Peyer's patch (tissue), 4 donors: ENCODE measurements at regions not wholly inside any gene's neighbourhood (a gene's known extent, or its start where the extent isn't known, plus 50 kb on each side); places are given as distances from the start of the nearest gene placed in this dataset.

Experiments used
- POLR2A ChIP-seq, 2 donors: fragments of 450-650 bp; IDR thresholded peaks; one replicate each; pipeline ENCODE4 v1.5.1; 2017; ENCODE audit warnings: antibody characterized with exemption in 2 of 2, mild to moderate bottlenecking in 2 of 2, moderate library complexity in 2 of 2
- TF ChIP-seq, protein P1 (sequence below), 6 experiments: fragments of 450-650 bp in 4 of 6; fragments of 200-600 bp in 2 of 6; sonication (generic) in 1 of 6; IDR thresholded peaks; one replicate each; pipeline ENCODE4 v1.5.1; 2017 to 2019; ENCODE audit warnings: antibody characterized with exemption in 6 of 6, mild to moderate bottlenecking in 3 of 6, moderate library complexity in 1 of 6

DNA sequence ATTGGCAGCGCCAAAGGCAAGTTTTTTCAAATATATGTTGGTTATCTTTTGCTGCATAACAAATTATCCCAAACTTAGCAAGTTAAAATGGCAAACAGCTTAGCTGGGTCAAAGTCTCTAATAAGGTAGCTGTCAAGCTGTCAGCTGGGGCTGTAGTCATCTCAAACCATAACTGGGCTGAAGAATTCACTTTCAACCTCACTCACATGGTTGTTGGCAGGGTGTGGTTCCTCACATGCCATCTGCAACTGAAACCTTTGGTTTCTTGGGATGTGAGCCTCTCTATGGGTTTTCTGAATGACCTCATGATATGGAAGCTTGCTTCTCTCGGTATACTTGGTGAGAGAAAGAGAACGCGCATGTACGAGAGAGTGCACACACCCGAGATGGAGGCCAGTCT is 125.4 kb downstream of the LRIG3 start:
- no peak for TF ChIP-seq POLR2A (IDR thresholded peaks at IDR 0.05)
- TF ChIP-seq, protein P1, sequence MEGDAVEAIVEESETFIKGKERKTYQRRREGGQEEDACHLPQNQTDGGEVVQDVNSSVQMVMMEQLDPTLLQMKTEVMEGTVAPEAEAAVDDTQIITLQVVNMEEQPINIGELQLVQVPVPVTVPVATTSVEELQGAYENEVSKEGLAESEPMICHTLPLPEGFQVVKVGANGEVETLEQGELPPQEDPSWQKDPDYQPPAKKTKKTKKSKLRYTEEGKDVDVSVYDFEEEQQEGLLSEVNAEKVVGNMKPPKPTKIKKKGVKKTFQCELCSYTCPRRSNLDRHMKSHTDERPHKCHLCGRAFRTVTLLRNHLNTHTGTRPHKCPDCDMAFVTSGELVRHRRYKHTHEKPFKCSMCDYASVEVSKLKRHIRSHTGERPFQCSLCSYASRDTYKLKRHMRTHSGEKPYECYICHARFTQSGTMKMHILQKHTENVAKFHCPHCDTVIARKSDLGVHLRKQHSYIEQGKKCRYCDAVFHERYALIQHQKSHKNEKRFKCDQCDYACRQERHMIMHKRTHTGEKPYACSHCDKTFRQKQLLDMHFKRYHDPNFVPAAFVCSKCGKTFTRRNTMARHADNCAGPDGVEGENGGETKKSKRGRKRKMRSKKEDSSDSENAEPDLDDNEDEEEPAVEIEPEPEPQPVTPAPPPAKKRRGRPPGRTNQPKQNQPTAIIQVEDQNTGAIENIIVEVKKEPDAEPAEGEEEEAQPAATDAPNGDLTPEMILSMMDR (IDR thresholded peaks at IDR 0.05): no peak
